ENCODE measurements at regions not wholly inside any gene's neighbourhood (a gene's known extent, or its start where the extent isn't known, plus 50 kb on each side); places are given as distances from the start of the nearest gene placed in this dataset.
"Not testable (repeated sequence)": the region's sequence is repeated elsewhere in the genome, so short reads cannot be mapped to it uniquely, and the experiment has no call there.

- no peak for DNase-seq (ENCODE audit: low read depth)
Observed at GRCh38 chr4:43619219-43619618, 726.7 kb downstream of the GRXCR1 start.

- DNase-seq (ENCODE audit: low read depth), result not testable (repeated sequence)
Observed at GRCh38 chr4:43637893-43638292, 745.4 kb downstream of the GRXCR1 start.

- DNase-seq (ENCODE audit: low read depth), result no peak
Observed at GRCh38 chr4:43651991-43652390, 759.5 kb downstream of the GRXCR1 start.

GRCh38 chr4:43659547-43659946 lies 767.0 kb downstream of the GRXCR1 start:
- not testable (repeated sequence) for DNase-seq (ENCODE audit: low read depth)

DNA sequence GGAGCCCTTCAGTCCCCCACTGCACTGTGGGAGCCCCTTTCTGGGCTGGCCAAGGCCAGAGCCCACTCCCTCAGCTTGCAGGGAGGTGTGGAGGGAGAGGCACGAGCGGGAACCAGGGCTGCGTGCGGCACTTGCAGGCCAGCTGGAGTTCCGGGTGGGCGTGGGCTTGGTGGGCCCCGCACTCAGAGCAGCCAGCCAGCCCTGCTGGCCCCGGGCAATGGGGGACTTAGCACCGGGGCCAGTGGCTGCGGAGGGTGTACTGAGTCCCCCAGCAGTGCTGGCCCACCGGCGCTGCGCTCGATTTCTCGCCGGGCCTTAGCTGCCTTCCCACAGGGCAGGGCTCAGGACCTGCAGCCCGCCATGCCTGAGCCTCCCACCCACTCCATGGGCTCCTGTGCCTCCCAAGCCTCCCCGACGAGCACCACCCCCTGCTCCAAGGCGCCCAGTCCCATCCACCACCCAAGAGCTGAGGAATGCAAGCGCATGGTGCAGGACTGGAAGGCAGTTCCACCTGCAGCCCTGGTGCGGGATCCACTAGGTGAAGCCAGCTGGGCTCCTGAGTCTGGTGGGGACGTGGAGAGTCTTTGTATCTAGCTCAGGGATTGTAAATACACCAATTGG lies 776.2 kb downstream of the KCTD8 start:
- DNase-seq (ENCODE audit: low read depth), result not testable (repeated sequence)

GRCh38 chr4:43680421-43680820 lies 768.2 kb downstream of the KCTD8 start:
- no peak for DNase-seq (ENCODE audit: low read depth)

DNA sequence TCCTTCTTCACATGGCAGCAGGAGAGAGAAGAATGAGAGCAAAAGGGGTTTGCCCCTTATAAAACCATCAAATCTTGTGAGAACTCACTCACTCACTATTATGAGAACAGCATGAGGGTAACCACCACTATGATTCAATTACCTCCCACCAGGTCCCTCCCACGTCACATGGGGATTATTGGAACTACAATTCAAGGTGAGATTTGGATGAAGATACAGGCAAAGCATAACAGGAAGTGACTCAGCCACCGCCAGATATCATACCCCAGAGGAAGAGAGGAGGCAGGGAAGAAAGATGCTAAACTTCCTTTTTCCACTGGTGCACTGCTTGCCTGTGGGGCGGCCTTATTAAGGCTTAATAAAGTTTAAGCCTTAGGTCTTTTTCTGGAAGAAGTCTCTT lies 766.1 kb downstream of the KCTD8 start:
- DNase-seq (ENCODE audit: low read depth), result no peak

- DNase-seq (ENCODE audit: low read depth), result peak; percentile 0
Observed at GRCh38 chr4:43690116-43690515, 758.5 kb downstream of the KCTD8 start.

GRCh38 chr4:43693876-43694275 lies 754.7 kb downstream of the KCTD8 start:
- no peak for DNase-seq (ENCODE audit: low read depth)

GRCh38 chr4:43709443-43709842 lies 739.2 kb downstream of the KCTD8 start:
- DNase-seq (ENCODE audit: low read depth), result no peak

- DNase-seq (ENCODE audit: low read depth), result no peak
Observed at GRCh38 chr4:43716721-43717395, 731.8 kb downstream of the KCTD8 start.

GRCh38 chr4:43718369-43718768 lies 730.2 kb downstream of the KCTD8 start:
- DNase-seq (ENCODE audit: low read depth), result no peak

- DNase-seq (ENCODE audit: low read depth), result no peak
Observed at GRCh38 chr4:43732829-43733426, 715.7 kb downstream of the KCTD8 start.

DNA sequence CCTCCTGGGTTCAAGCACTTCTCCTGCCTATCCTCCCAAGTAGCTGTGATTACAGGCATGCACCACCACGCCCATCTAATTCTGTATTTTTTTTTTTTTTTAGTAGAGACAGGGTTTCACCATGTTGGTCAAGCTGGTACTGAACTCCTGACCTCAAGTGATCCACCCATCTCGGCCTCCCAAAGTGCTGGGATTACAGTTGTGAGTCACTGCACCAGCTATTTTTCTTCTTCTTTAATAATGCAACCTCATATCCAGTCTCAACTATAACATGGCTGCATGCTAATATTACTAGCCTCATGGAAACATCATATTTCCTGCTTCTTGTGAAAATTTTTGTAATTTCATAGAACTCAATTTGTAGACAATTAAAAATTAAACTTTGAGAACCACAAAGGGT lies 706.5 kb downstream of the KCTD8 start:
- DNase-seq (ENCODE audit: low read depth), result no peak

GRCh38 chr4:43754566-43754965 lies 694.0 kb downstream of the KCTD8 start:
- DNase-seq (ENCODE audit: low read depth), result no peak

- peak; percentile 1 for DNase-seq (ENCODE audit: low read depth)
Observed at GRCh38 chr4:43757147-43757546, 691.5 kb downstream of the KCTD8 start.

DNA sequence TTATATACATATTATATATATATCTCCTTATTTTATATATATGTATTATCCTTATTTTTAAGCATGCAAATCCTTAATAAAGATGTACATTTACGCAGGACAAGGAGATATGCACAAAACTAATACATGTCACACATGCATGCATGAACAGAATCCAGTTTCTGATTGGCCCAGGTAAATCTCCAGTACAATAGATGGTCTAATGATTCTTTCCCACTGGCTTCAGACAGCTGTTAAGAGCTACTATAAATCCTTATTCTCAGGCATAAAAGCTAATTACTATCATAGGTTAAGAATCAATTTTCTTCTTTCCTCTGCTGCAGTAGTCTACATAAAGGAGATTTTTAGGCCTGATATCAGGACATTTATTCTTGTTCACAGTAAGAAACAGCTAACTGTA lies 689.8 kb downstream of the KCTD8 start:
- DNase-seq (ENCODE audit: low read depth), result no peak

DNA sequence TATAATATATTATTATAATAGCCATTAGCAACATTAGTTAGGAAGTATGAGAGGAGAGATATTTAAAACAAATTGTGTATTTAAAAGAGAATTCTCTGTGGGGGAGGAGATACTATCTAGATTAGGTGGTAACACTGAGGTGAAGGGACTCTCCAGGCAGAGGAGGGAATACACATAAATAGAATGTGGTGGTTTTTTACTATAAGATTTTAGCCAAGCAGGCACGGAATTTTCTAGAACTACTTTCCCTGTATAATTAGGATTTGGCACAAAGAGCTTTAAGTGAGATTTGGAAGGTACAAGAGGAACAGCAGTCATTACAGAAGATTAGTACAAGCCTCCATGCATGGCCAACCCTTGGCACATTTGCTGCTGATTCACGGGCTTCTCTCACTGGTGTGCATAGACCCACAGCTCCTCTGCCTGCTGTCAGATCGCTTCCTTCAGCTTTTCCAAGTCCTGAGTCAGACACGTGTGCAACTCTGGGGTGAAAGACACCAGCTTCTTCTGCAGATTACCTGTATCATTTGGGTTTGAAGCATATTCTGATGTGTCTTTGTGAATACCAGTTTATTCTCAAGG lies 685.5 kb downstream of the KCTD8 start:
- DNase-seq (ENCODE audit: low read depth), result peak; percentile 1

- no peak for DNase-seq (ENCODE audit: low read depth)
Observed at GRCh38 chr4:43765514-43765913, 683.1 kb downstream of the KCTD8 start.

DNA sequence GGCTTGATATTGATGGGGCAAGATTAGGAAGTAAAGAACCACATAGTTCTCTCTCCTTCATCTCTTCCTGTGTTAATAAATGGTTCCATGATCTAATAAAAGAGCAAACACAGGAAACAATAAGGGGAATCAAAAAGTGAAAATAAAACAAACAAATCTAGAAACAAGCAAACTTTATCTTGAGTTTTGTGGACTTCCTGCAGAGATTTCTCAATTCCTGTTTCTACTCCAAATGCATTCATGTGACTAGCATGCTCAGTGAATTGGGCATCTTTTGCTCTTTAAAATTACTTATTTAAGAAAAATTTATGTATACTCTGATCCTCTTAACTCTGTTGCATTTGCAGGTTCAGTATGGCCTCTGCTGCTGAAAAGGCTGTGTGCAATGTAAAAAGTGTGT lies 682.0 kb downstream of the KCTD8 start:
- no peak for DNase-seq (ENCODE audit: low read depth)

GRCh38 chr4:43776371-43776770 lies 672.2 kb downstream of the KCTD8 start:
- peak; percentile 4 for DNase-seq (ENCODE audit: low read depth)

DNA sequence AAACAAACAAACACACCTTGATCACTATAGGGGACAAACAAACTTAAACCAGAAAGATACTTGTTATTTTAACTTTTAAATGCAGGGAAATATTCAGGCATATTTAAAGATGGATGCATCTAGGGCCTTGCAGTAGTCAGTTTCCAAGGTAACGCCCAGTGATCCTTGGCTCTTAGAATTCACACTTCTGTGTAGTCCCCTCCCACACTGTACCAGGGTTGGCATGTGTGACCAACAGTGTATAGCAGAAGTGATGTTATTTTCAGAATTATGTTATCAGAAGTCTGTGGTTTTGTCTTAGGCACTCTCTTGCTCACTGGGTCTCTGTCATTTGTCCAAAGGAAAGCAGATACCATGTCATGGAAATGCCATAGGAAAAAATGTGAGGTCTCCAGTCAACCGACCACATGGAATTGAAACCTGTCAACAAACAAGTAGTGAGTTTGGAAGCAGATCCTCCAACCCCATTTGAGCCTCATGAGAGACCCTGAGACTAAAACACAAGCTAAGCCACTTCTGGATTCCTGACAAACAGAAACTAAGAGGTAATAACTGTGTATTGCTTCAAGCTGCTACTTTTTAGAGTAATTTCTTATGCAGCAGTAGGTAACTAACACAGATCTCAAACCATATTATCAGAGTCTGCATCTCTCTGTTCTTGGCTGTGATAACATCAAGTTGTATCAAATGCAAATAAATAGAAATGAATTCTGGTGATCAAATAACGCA lies 670.3 kb downstream of the KCTD8 start:
- DNase-seq (ENCODE audit: low read depth), result no peak

GRCh38 chr4:43781125-43781524 lies 667.5 kb downstream of the KCTD8 start:
- no peak for DNase-seq (ENCODE audit: low read depth)
